ENCODE measurements at regions not wholly inside any gene's neighbourhood (a gene's known extent, or its start where the extent isn't known, plus 50 kb on each side); places are given as distances from the start of the nearest gene placed in this dataset.

GRCh38 chr2:191512216-191512835 is 165.6 kb upstream of the NABP1 start:
- Histone ChIP-seq H4K20me1 (replicated peaks; ENCODE audit: control insufficient read depth, extremely low read depth, insufficient read depth, low read length) (no peaks in the 10 kb centered on the region), H2AFZ (ENCODE audit: low read depth, low read length) (no peak overlapping the region), H3K79me2 (ENCODE audit: control insufficient read depth, insufficient read depth, low read length) (no peaks in the 10 kb centered on the region), H3K9ac (replicated peaks; ENCODE audit: extremely low read depth, insufficient read depth, low read length) (no peak overlapping the region), H3K9me1 (replicated peaks; ENCODE audit: control insufficient read depth, extremely low read depth, insufficient read depth, low read length) (no peaks in the 10 kb centered on the region), H3K4me3 (replicated peaks in 1 of 3; ENCODE audit: insufficient read depth in 1 of 3, low read depth in 1 of 3, low read length in 3 of 3) (no peak overlapping the region), H3K4me2 (ENCODE audit: insufficient read depth, low read length) (no peak overlapping the region), H3K27ac (ENCODE audit: insufficient read depth, low read depth, low read length) (no peak overlapping the region), H3K9me3 (replicated peaks; ENCODE audit: control insufficient read depth, insufficient read depth, low read length) (no peaks in the 10 kb centered on the region), H3K4me1 (ENCODE audit: control insufficient read depth, extremely low read depth, insufficient read depth, low read length) (no peaks in the 10 kb centered on the region), H3K27me3 (ENCODE audit: control insufficient read depth in 2 of 2, insufficient read depth in 2 of 2, low read length in 2 of 2) (no peaks in the 10 kb centered on the region), H3K36me3 (ENCODE audit: control insufficient read depth in 2 of 2, extremely low read depth in 1 of 2, insufficient read depth in 2 of 2, low read length in 2 of 2) (no peaks in the 10 kb centered on the region)
- no TSS peak for BruUV-seq (replicated peaks)
- FAIRE-seq: no peak
- DNase-seq (ENCODE audit: low read depth, low spot score): no peak
- ChIA-PET CTCF (interaction anchor here (1.4 to 5.5 kb wide), 3 partner anchors 9 to 294 kb away, joined by 3 to 33 read pairs (median 9); no protein-coding TSS in a partner anchor), POLR2A (no interaction called here)
- dilution Hi-C loops (cut with MboI; ENCODE audit: extremely low pct_ligation_motif_present, low sequenced_read_pairs) (no loop called here), intact Hi-C loops (cut with micrococcal nuclease) (no loop called here)
- no peak for TF ChIP-seq MYC (IDR thresholded peaks at IDR 0.05; ENCODE audit: low read depth, low read length)
- TF ChIP-seq CTCF (IDR thresholded peaks at IDR 0.05; ENCODE audit: extremely low read depth in 1 of 2, insufficient read depth in 1 of 2, low read depth in 1 of 2, low read length in 2 of 2): no peak
- no peak for TF ChIP-seq POLR2AphosphoS5 (IDR thresholded peaks at IDR 0.05; ENCODE audit: insufficient read depth, low read depth, low read length)
- TF ChIP-seq MAX (IDR thresholded peaks at IDR 0.05; ENCODE audit: insufficient read depth, insufficient read length): no peak
- TF ChIP-seq POLR2A (IDR thresholded peaks at IDR 0.05; ENCODE audit: low read depth, low read length): no peak
- no peak for TF ChIP-seq JUN (IDR thresholded peaks at IDR 0.05; ENCODE audit: borderline replicate concordance, insufficient read depth, insufficient read length, low read depth)
- no peak for TF ChIP-seq FOS (IDR thresholded peaks at IDR 0.05; ENCODE audit: borderline replicate concordance, insufficient read depth, low read length)
- no peak for TF ChIP-seq GATA2 (IDR thresholded peaks at IDR 0.05; ENCODE audit: insufficient read depth, insufficient read length, low read depth, low read length)
- TF ChIP-seq EZH2 (IDR thresholded peaks at IDR 0.05; ENCODE audit: borderline replicate concordance, low read depth, low read length, severe bottlenecking): no peak

All from endothelial cell of umbilical vein (primary cell).